ENCODE measurements at regions not wholly inside any gene's neighbourhood (a gene's known extent, or its start where the extent isn't known, plus 50 kb on each side); places are given as distances from the start of the nearest gene placed in this dataset.

- no peak for DNase-seq
These were observed 147.2 kb downstream of the DACT1 start for GRCh38 chr14:58784931-58785330.

DNA sequence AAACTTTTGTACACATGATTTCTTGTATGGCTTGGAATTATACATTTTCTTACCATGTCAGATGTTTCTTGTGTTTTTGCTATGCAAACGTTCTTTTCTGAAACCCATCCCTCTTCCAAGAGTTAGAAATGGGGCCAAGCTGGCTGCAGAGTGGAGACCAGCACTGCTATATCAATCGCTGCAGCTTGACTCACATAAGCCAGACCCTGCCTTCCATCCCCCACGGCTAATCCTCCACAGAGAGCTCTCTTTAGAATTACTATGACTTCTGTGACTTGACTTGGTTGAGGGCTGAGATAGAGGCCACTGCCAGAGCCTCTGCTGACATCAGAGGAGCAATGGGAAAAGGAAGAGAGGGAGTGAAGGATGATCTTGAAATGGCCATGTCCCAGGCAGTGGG lies 147.9 kb downstream of the DACT1 start:
- DNase-seq = no peak

- DNase-seq = no peak
These were observed 149.8 kb downstream of the DACT1 start for GRCh38 chr14:58787592-58787991.

DNA sequence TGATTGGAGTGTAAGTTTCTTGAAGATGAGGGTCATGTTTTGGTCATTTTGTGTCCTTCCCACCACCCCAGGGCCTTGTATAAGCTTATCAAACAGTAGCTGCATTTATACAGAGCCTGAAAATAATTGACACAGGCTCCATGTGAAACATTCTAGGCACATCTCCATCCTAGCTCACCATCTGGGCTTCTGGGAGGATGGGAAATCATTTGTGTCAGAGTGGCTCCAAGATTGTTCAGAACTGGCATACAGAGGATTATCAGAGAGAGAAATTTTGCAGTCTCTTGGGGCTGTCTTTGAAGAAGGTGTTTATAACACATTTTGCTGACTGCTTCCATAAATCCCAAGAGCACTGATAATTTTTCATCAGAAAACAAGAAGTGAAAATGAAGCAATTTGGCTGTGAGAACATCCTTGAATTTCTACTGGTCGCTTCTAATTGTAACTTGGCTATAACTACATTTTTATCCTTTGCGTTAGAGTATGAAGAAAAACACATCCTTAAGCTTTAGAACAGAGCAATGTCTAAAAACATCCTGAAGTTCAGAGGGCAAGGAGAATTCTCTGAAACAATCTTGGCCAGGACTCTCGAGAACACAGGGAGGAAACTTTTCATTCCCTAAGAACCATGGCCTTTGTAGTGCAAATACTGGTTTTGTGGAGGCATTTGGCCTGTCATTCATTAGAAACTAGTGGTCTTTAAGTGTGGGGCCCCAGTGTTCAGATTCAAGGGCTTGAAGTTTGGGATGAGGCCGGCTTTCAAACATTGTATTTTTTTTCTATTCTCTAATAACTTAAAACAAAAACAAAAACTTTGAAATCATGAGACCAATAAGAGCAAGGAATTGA lies 151.1 kb downstream of the DACT1 start:
- DNase-seq = no peak

- no peak for DNase-seq
These were observed 152.0 kb downstream of the DACT1 start for GRCh38 chr14:58789736-58790135.

DNA sequence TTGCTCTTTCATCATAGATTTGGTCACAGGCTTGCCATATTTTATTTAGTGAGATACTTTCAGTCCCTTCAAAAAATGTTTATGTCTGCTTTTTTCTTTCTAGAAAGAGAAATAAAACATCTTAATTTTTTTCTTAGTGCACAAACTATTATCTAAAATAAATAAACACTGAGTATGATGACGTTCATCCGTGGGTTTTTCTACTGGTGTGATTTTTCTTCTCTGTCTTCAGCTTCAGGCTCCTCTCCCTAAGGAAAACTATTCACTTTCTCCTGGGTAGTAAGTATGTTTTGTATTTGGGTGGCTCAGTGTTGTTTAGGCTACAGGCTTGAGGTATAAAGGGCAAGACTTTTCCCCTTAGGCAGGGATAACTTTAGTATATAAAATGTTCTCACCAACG lies 154.7 kb downstream of the DACT1 start:
- DNase-seq = no peak

DNA sequence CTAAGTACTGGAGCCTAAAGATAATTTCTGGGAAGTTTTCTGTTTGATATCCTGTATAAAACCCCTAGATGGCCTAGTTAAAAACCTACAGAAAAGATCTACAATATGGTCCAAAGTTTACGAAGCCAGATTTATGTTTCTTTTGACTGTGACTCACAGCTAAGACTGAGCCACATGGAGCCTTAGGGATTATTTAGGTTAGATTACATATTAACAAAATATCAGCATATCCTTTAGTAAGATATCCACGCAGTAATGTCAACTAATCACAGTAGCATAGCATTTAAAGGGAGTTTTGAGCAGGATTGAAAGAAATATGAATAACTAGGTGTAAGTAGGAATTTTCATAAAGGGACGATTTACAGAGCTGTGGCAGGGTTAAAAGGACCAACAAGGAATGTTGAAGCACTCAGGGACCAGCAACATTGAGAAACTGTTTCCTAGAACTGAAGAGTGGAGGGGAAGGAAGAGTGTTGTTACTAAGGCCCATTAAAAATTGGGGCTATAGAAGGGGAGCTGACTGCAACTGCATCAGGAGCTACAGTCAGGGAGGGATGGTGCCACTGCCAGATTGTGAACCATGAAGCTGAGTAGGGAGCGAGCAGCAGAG lies 155.5 kb downstream of the DACT1 start:
- DNase-seq = no peak

GRCh38 chr14:58794993-58795762 lies 157.4 kb downstream of the DACT1 start:
- DNase-seq = no peak

DNA sequence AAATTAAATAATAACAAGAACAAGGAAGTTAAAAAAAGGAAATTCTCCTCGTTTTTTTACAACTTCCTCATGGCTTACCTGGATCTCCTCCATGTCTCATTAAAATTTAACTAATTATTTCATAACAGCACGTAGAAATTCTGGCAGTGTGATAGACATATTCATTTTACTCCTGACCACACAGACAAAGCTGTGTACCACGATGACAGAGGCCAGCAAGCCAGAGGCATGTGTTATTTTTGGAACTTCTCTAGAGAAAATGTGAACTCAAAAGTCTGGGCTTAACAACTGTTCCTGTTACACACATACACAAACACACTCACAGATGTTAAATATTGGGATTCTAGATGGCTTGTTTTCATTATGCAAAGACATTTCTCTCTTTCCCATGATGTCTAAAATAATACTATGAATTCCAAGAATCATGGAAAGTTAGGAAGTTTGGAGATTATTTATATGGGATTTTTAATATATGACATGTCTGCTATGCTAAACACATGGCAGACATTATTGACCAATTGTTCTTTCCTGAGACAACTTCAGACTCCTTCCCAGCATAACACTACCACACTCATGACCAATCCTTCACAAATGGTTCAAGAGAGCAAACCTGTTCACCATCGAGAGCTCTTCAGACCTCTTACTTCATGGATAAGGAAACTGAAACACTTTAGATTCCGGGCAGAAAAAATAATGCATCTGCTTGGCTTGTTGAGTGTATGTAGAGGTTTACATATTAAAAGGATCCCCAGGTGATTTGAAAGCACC lies 158.7 kb downstream of the DACT1 start:
- no peak for DNase-seq

DNA sequence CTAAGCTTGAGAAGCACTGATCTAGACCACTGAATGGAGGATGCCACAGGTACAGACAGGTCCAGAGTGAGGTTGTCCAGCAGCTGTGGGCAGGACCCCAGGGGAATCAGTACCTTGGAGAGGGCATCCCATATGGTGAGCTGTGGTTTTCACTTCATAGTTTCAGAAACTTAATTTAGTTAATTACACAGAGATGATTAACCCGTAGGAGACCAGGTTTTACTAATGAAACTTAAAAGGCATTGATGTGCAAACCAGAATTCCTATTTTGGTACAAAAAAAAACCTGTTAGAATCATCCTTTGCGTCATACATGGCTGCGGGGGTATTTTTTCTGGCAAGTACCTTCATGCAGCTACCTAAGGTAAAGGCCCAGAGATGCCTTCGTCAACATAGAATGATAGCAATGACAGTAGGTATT lies 159.3 kb downstream of the DACT1 start:
- no peak for DNase-seq

GRCh38 chr14:58798173-58798572 lies 160.4 kb downstream of the DACT1 start:
- no peak for DNase-seq

- no peak for DNase-seq
These were observed 163.3 kb downstream of the DACT1 start for GRCh38 chr14:58801086-58801485.

- DNase-seq = no peak
These were observed 167.3 kb downstream of the DACT1 start for GRCh38 chr14:58805057-58805456.

DNA sequence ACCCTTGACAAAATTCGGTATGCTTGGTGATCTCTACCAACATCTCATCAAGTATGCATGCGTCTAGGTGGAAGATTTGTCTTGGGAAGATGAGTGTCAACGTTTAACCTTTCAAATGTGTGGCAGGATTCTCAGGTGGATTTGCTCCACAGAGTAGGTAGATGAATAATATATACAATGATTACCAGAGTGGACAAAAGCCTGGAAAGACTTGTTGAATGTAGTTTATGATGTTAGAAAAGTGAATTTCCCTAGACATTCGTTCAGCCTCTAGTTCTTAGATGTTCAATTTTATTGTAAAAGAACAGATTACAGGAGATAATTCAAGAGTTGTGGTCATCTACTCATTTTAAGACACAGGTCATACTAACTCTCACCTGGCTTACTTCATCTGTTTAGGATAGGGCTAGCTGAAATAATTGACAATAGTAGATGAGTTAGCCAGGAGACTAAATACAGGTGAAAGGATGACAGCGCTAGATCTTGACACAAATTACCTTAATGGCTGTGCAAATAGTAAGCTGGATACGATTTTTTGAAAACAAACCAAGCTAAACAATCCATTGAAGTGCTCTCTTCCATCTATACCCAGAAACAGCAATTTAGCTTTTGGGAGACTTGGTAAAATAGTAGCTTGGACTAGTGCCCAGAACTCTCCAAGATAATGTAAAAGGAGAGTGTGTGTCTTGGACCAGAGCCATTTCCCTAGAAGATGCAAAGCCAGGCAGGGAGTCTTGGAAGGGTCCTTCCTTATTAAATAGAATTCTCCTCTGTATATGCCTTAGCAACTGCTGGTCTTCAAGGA lies 168.0 kb downstream of the DACT1 start:
- no peak for DNase-seq

DNA sequence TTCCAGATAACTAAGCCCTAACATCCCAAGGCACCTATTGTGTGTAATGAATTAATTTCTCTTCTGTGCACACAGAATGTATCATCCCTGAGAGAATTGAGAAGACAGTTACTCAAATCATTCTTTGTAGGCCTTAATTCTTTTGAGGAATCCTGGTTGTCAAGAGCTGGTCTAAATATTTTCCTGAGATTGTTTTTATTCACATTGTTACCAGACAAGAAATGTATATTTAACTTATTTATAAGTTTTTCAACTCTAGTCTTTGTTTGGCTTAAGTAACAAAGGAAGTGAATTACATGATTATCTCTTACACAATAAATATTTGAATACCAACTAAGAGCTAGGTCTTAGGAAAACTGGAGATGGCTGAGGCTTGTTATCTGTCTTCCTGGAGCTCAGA lies 169.4 kb downstream of the DACT1 start:
- no peak for DNase-seq

- no peak for DNase-seq
These were observed 171.1 kb downstream of the DACT1 start for GRCh38 chr14:58808828-58809227.

DNA sequence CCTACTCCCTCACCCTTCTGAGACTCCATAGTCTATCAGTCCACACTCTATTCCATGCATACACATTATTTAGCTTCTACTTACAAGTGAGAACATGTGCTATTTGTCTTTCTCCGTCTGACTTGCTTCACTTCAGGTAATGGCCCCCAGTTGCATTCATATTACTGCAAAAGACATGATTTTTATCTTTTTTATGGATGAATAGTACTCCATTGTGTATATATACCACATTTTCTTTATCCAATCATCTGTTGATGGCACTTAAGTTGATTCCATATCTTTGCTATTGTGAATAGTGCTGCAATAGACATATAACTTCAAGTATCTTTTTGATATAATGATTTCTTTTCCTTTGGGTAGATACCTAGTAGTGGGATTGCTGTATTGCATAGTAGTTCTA lies 171.8 kb downstream of the DACT1 start:
- no peak for DNase-seq

DNA sequence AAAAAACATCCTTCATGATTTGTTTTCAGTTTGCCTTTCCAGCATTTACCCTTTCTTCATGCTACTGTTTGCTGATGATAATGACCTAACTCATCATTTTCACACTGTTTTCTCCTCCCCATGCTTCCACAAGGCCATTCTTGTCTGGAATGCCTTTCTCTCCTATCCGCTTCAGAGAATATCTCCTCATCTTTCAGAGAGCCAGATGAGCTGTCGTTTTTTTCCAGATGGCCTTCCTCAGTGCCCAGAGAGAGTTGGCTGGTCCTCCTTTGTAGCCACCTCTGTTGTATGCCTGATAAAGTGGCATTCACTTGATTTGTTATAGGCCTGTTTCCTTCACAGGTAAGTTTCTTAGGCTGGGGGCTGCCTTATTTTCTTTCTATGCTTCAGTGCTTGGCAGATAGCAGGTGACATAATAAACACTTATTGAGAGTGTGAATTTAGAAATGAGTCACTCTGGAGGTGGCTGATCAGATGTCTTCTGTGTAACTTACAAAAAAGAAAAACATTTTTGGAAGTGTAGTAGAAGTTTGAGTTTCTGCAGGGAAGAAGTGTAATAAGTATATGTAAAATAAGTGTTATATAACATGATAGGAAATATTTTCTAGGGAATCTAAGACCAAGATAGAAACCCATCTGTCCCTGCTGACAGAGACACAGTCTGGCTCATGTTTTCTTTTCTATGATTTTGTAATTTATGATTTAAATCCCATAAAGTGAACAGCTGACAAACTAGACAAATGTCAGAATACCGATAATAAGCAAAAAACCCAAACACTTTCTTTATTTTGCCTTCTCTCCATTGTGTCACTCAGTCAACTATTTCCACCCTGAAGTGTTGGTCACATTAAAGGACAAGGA lies 174.5 kb downstream of the DACT1 start:
- DNase-seq = no peak

DNA sequence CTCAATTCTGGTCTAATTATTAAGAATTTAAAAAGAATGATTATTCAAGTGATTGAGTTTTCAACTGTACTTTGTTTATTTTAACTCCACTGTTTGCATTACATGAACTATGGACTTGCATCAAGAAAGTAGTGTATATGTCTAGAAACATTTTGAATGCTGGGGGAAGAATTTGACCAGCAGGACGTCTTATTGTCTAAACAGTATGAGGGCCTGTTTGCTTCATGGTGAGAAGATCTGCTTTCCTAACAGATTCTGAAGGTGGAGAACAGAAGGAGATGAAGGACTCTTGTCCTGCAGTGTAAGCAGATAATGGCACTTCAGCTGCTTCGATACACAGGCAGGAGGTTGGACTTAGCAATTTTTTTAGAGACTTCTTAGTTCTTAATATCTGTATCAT lies 176.0 kb downstream of the DACT1 start:
- DNase-seq = no peak

DNA sequence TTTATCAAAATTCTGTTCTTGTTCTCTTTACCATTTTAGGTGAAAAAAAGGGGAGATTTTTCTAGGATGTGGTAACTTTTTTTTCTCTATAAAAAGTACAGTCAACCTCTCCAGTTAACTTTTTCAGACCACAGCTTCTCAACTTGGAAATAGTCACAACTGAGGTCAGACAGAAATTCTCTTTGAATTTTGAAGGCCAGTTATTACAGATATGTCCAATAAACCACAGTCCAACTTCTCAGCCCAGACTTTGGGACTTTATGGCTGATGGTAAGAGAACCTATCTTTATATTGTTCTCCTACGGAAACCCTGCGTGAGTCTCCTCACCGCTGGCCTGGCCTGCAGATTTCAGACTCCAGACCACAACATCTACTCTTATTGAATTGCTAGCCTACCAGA lies 176.7 kb downstream of the DACT1 start:
- no peak for DNase-seq

- DNase-seq = no peak
These were observed 177.5 kb downstream of the DACT1 start for GRCh38 chr14:58815161-58815701.
